ENCODE measurements at regions not wholly inside any gene's neighbourhood (a gene's known extent, or its start where the extent isn't known, plus 50 kb on each side); places are given as distances from the start of the nearest gene placed in this dataset.

DNA sequence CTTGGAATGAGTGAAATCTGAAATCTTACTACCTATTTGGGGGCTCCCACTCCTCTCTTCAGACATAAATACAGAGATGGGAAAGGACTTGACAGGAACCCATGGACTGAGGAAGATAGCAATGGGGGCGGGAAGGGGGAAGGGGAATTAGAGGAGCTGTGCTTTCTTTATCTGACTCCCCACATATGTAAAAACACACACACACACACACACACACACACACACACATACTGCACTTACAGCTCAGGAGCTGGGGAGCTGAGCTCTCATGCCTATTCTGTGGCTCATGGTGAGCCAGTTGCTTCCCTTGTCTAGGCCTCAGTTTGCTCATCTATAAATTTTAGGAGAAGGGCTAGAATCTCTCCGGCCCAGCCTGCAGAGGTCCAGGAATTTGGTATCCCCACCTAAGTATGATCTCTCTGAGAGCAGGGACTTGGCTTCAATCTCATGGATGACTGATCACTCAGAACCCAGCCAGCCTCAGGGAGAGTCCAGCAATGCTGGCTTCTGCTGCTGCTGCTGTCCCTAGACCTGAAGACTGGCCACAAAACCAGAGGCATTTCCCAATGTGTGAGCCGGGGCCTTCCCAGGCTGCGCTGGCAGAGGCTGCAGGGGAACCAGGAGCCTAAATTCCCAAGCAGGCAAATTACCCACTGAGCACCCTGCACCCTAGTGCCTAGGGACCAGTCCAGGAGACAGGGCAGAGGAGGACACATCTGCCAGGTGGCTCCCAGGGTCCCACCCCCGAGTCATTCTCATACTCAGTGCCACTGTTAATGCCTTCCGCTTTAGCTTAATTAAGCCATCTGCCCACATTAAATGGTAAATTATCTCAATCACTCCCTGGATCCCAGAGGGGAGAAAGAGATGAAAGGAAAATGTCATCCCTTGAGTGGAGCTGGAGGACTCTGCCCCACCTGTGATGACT lies 57.5 kb upstream of the RBM15 start:
- Histone ChIP-seq H3K36me3 (no peaks in the 10 kb centered on the region), H3K9me3 (no peaks in the 10 kb centered on the region), H3K4me1 (ENCODE audit: control insufficient read depth in 1 of 2, insufficient read depth in 1 of 2, low read depth in 1 of 2, low read length in 1 of 2) (no peaks in the 10 kb centered on the region), H3K27ac (no peak overlapping the region), H3K4me3 (ENCODE audit: low read depth in 1 of 2, low read length in 1 of 2) (no peak overlapping the region), H3K27me3 (no peaks in the 10 kb centered on the region)
- TF ChIP-seq, protein P1, sequence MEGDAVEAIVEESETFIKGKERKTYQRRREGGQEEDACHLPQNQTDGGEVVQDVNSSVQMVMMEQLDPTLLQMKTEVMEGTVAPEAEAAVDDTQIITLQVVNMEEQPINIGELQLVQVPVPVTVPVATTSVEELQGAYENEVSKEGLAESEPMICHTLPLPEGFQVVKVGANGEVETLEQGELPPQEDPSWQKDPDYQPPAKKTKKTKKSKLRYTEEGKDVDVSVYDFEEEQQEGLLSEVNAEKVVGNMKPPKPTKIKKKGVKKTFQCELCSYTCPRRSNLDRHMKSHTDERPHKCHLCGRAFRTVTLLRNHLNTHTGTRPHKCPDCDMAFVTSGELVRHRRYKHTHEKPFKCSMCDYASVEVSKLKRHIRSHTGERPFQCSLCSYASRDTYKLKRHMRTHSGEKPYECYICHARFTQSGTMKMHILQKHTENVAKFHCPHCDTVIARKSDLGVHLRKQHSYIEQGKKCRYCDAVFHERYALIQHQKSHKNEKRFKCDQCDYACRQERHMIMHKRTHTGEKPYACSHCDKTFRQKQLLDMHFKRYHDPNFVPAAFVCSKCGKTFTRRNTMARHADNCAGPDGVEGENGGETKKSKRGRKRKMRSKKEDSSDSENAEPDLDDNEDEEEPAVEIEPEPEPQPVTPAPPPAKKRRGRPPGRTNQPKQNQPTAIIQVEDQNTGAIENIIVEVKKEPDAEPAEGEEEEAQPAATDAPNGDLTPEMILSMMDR (IDR thresholded peaks at IDR 0.05), result no peak

DNA sequence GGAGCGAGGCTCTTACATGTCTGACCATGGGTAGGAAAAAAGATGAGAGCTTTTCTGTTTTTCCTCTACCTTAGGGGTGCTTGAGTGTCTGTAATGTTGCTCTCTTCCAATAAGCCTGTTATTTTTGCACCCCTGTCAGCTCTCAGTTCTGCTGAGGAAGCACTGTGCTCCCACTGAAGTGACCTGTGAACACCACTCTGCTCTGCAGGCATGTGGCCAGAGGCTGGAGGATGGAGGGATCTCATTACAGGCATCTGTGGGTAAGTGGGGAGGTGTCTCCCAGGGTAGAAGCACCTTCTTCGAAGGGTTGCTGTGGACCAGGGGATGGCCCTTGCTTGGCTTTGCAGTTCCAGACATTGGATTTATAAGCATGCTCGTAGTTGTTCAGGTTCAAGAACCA lies 56.8 kb upstream of the RBM15 start:
- TF ChIP-seq, protein P1 (IDR thresholded peaks at IDR 0.05), result no peak
- Histone ChIP-seq H3K4me1 (ENCODE audit: control insufficient read depth in 1 of 2, insufficient read depth in 1 of 2, low read depth in 1 of 2, low read length in 1 of 2) (no peaks in the 10 kb centered on the region), H3K9me3 (no peaks in the 10 kb centered on the region), H3K27me3 (no peaks in the 10 kb centered on the region), H3K4me3 (ENCODE audit: low read depth in 1 of 2, low read length in 1 of 2) (no peak overlapping the region), H3K27ac (no peak overlapping the region), H3K36me3 (no peaks in the 10 kb centered on the region)

DNA sequence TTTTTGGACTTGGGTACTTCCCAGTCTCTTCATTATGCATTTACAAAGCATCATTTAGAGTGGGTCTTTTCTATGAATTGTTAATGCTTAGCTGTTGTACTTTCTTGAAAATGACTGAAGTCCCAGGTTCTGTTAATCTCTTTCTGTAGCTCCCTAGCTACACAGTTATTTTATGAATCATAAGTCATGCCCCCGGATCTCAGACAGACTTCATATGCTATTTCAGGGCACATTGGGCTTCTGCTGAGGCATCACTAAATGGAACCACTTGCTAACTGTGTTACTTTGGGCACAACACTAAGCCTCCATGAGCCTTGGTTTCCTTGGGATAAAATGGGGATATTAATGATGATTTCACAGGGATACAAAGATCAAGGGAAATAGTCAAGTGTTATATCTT lies 55.5 kb upstream of the RBM15 start:
- TF ChIP-seq, protein P1 (IDR thresholded peaks at IDR 0.05), result no peak
- no peaks in the 10 kb centered on the region for H3K27me3 ChIP-seq
- no peak overlapping the region for H3K4me3 ChIP-seq (ENCODE audit: low read depth in 1 of 2, low read length in 1 of 2)
- H3K9me3 ChIP-seq, result no peaks in the 10 kb centered on the region
- H3K36me3 ChIP-seq, result no peaks in the 10 kb centered on the region
- H3K4me1 ChIP-seq (ENCODE audit: control insufficient read depth in 1 of 2, insufficient read depth in 1 of 2, low read depth in 1 of 2, low read length in 1 of 2), result no peaks in the 10 kb centered on the region
- H3K27ac ChIP-seq, result no peak overlapping the region

DNA sequence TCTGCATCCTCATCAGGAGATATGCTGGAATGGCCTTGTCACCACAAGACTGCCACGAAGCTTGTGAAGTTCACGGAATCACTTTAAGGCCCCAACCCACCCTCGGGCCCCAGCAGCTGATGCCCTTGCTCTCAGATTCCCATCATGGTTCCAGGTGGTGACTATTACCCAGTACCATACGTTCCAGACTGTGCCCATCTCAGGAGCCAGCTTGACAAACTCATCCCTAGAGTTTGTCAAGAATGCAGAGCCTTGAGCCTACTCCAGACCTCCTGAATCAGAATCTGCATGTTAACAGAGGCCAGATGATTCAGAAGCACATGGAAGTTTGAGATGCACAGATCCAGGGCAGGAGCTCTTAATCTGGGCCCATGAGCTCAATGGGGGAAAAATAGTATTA lies 53.9 kb upstream of the RBM15 start:
- TF ChIP-seq, protein P1 (IDR thresholded peaks at IDR 0.05), result no peak
- Histone ChIP-seq H3K4me3 (ENCODE audit: low read depth in 1 of 2, low read length in 1 of 2) (no peak overlapping the region), H3K27ac (no peak overlapping the region), H3K9me3 (no peaks in the 10 kb centered on the region), H3K4me1 (ENCODE audit: control insufficient read depth in 1 of 2, insufficient read depth in 1 of 2, low read depth in 1 of 2, low read length in 1 of 2) (peaks cover 5 to 8% of the 10 kb centered on the region in 2 experiments), H3K36me3 (no peaks in the 10 kb centered on the region), H3K27me3 (no peaks in the 10 kb centered on the region)

DNA sequence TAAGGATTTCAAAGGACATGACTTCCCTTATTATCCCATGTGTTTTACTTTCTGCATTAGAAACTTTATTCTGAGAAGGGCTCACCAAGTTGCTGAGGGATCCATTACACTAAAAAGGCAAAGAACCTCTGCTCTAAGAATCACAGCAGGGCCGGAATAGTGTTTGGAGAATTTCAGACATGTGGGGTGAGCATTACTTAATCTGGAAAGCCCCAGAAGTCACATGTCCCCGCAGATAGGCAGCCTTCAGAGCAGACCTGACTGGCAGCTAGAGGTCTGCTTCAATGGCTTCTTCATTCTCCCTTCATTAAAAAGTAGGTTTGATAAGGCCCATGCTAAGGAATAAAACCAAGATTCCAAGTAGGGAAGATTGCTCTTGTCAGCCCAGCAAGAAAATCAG lies 52.6 kb upstream of the RBM15 start:
- TF ChIP-seq, protein P1 (IDR thresholded peaks at IDR 0.05), result no peak
- Histone ChIP-seq H3K4me3 (ENCODE audit: low read depth in 1 of 2, low read length in 1 of 2) (no peak overlapping the region), H3K27ac (no peak overlapping the region), H3K27me3 (no peaks in the 10 kb centered on the region), H3K36me3 (no peaks in the 10 kb centered on the region), H3K4me1 (ENCODE audit: control insufficient read depth in 1 of 2, insufficient read depth in 1 of 2, low read depth in 1 of 2, low read length in 1 of 2) (peaks cover 17 to 21% of the 10 kb centered on the region in 2 experiments), H3K9me3 (no peaks in the 10 kb centered on the region)
